Activated T-cell treated with anti-CD3 and anti-CD28 coated beads, Interleukin-2, amount 50 U/mL, for 72 hours (primary cell): ENCODE measurements at regions not wholly inside any gene's neighbourhood (a gene's known extent, or its start where the extent isn't known, plus 50 kb on each side); places are given as distances from the start of the nearest gene placed in this dataset.

Source experiments
- ATAC-seq, 2 donors: fragments of 150-1000 bp; cut with Tn5 transposase; replicated peaks in 1 of 2; 2 replicates each; pipeline ENCODE4 v1.10.0; 2021; ENCODE audit warnings: moderate library complexity in 2 of 2, mild to moderate bottlenecking in 1 of 2
- DNase-seq, 2 donors: peaks; one replicate each; pipeline ENCODE4 v3.0.0; 2021 to 2022; ENCODE audit warnings: mixed read lengths in 1 of 2
- H3K27ac Mint-ChIP-seq: one replicate; pipeline ENCODE4 v1.8.0; 2022; ENCODE audit warnings: mild to moderate bottlenecking, moderate library complexity, mixed read lengths
- H3K27me3 Mint-ChIP-seq: one replicate; pipeline ENCODE4 v1.8.0; 2022; ENCODE audit warnings: low read depth, mixed read lengths
- H3K36me3 Mint-ChIP-seq, 2 donors: one replicate each; pipeline ENCODE4 v1.8.0; 2022; ENCODE audit warnings: mixed read lengths in 2 of 2, mild to moderate bottlenecking in 1 of 2; ENCODE audit not compliant: insufficient read depth in 2 of 2
- H3K4me1 Mint-ChIP-seq: one replicate; pipeline ENCODE4 v1.8.0; 2022; ENCODE audit warnings: low read depth, mixed read lengths
- H3K4me3 Mint-ChIP-seq, 2 donors: one replicate each; pipeline ENCODE4 v1.8.0; 2022; ENCODE audit warnings: mild to moderate bottlenecking in 2 of 2, mixed read lengths in 2 of 2, moderate library complexity in 2 of 2
- H3K9me3 Mint-ChIP-seq, 2 donors: one replicate each; pipeline ENCODE4 v1.8.0; 2022; ENCODE audit warnings: mixed read lengths in 2 of 2

GRCh38 chr15:97806766-97807165 is 153.7 kb upstream of the ARRDC4 start:
- H3K27ac Mint-ChIP-seq, result no peak overlapping the region
- peaks cover 6 to 7% of the 10 kb centered on the region in 2 donors for H3K9me3 Mint-ChIP-seq
- H3K36me3 Mint-ChIP-seq, result no peaks in the 10 kb centered on the region
- DNase-seq (no peak), ATAC-seq (no peak)
- no peaks in the 10 kb centered on the region for H3K27me3 Mint-ChIP-seq
- H3K4me1 Mint-ChIP-seq, result no peaks in the 10 kb centered on the region
- H3K4me3 Mint-ChIP-seq, result no peak overlapping the region

DNA sequence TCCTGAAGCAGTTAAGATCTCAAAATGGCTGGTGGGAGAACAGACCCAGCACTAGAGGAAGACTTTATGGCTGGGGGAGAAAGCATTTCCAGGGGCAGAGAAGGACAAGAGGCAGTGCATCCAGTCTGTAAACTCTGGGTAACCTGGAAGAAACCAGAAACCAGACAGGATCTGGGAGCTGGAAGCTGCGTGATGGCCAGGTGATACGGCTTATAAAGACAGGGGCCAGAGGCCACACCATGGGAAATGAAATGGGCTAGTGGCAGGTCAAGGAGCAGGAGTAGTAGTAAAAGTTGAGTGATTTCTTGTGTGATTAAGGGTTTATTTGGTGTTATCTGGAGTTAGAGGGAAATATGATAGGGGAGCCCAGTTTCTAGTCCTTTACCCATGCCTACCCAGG is 144.7 kb upstream of the ARRDC4 start:
- Mint-ChIP-seq H3K27ac (no peak overlapping the region), H3K4me3 (no peak overlapping the region), H3K27me3 (no peaks in the 10 kb centered on the region), H3K9me3 (peaks cover 3 to 5% of the 10 kb centered on the region in 2 donors), H3K4me1 (no peaks in the 10 kb centered on the region), H3K36me3 (no peaks in the 10 kb centered on the region)
- DNase-seq (no peak), ATAC-seq (no peak)

DNA sequence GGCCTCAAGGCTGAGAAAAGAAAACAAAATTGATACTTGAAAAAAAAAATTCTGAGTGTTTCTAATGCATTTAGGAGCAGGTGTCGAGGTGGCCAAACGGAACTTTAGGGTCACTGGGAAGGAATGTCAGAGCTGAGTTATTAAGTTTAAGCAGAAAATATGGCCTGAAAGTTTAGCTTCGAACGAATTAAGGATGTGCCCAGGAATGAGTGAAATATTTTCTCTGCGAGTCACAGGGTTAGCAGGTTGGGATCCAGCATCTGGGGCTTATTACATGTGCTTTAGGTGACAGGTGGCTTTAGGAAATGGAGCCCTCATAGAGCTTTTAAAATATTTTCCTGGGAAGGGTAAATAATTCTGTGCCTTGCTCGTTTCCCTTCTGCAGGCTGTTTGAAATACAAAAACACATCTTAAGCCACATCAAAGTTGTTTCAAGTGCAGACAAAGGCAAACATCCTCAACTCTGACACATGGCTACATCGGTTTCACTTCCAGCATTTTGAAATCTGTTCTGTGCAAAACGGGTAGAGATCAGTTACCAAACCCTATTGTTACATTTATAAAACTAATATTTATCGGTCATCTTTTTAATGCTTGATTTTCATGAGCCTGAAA is 143.1 kb upstream of the ARRDC4 start:
- Mint-ChIP-seq H3K9me3 (no peaks in the 10 kb centered on the region), H3K4me3 (no peak overlapping the region), H3K27ac (no peak overlapping the region), H3K36me3 (no peaks in the 10 kb centered on the region), H3K27me3 (no peaks in the 10 kb centered on the region), H3K4me1 (no peaks in the 10 kb centered on the region)
- ATAC-seq (no peak), DNase-seq (no peak)

GRCh38 chr15:97836003-97836402 is 124.5 kb upstream of the ARRDC4 start:
- no peak overlapping the region for H3K27ac Mint-ChIP-seq
- H3K9me3 Mint-ChIP-seq, result peaks cover 3 to 14% of the 10 kb centered on the region in 2 donors
- no peaks in the 10 kb centered on the region for H3K36me3 Mint-ChIP-seq
- no peaks in the 10 kb centered on the region for H3K4me1 Mint-ChIP-seq
- H3K4me3 Mint-ChIP-seq, result no peak overlapping the region
- H3K27me3 Mint-ChIP-seq, result no peaks in the 10 kb centered on the region
- no peak for ATAC-seq
- no peak for DNase-seq

DNA sequence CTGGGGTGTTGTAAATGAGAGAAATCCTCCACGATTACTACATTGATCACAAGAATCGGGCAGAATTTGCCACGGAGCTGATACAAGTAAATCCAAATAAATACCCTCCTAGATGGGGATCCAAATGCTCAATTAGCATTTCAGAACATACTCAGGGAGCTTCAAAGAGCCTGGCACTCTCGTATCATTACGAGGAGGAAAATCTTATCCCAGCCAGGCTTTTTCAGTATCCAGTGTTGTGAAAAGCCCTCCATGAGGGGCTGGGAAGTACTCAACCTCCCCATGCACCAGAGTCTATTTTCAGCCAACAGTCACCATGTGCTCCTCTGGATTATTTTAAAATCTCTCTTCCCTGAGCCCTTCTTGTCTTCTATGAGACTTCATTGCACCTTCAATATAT is 122.6 kb upstream of the ARRDC4 start:
- ATAC-seq, result no peak
- Mint-ChIP-seq H3K4me3 (no peak overlapping the region), H3K9me3 (peaks cover 0 to 6% of the 10 kb centered on the region in 2 donors), H3K36me3 (no peaks in the 10 kb centered on the region), H3K27ac (no peak overlapping the region), H3K4me1 (no peaks in the 10 kb centered on the region), H3K27me3 (no peaks in the 10 kb centered on the region)
- no peak for DNase-seq

GRCh38 chr15:97838606-97839210 is 121.8 kb upstream of the ARRDC4 start:
- Mint-ChIP-seq H3K4me1 (no peaks in the 10 kb centered on the region), H3K4me3 (no peak overlapping the region), H3K27ac (no peak overlapping the region), H3K9me3 (peaks cover 0 to 6% of the 10 kb centered on the region in 2 donors), H3K36me3 (no peaks in the 10 kb centered on the region), H3K27me3 (no peaks in the 10 kb centered on the region)
- DNase-seq (no peak), ATAC-seq (no peak)

DNA sequence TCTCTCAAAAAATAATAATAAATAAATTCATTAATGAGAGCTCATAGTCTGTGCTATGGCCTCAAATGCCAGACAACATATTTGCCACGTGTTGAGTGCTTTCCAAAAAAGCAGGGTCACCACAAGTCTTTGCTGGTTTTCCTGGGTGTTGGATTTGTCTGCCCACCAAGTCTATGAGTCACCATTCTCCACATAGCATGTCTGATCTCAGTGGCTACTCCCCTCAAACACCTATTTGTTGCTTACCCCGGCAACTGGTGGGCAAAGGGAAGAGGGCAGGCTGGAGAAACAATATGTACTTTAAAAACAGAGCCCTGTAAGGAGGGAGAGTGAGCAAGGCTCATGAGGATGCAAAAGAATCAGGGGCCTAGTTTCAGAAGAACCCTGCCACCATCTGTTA is 120.0 kb upstream of the ARRDC4 start:
- Mint-ChIP-seq H3K36me3 (no peaks in the 10 kb centered on the region), H3K9me3 (no peaks in the 10 kb centered on the region), H3K27ac (no peak overlapping the region), H3K27me3 (no peaks in the 10 kb centered on the region), H3K4me1 (no peaks in the 10 kb centered on the region), H3K4me3 (no peak overlapping the region)
- DNase-seq (no peak), ATAC-seq (no peak)

DNA sequence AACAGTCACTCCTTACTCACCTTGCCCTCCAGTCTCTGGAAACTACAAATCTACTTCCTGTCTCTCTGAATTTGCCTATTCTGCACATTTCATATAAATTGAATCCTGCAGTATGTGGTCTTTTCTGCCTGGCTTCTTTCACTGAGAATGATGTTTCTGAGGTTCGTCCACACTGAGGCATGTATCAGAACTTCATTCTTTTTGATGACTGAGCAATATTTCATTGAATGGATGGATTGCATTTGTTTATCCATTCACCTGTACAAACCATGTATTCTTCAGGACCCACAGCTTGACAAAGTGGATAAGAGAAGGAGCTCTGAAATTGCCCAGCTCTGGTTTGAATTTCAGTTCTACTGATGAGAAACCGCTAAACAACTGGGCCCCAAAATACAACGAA is 118.9 kb upstream of the ARRDC4 start:
- H3K36me3 Mint-ChIP-seq, result no peaks in the 10 kb centered on the region
- H3K4me1 Mint-ChIP-seq, result no peaks in the 10 kb centered on the region
- no peak overlapping the region for H3K4me3 Mint-ChIP-seq
- H3K9me3 Mint-ChIP-seq, result no peaks in the 10 kb centered on the region
- ATAC-seq (no peak), DNase-seq (no peak)
- no peak overlapping the region for H3K27ac Mint-ChIP-seq
- no peaks in the 10 kb centered on the region for H3K27me3 Mint-ChIP-seq

DNA sequence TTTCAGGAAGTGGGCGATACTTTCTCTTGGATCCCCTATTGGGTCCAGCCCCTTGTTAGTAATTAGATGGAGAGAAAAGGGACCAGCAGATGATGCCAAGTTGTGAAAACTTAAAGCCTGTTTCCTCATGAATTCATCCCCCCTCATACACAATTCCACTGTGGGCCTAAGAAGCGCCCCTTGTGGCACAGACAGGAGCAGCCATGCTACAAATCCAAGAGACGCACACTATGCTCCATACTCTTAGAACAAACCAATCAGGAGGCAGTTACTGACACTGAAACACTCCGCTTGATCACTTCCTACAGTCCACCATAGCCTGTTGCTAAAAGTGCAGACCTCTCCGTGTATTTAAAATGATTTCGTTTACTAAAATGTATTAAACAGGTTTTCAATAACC is 111.3 kb upstream of the ARRDC4 start:
- H3K4me3 Mint-ChIP-seq, result no peak overlapping the region
- no peaks in the 10 kb centered on the region for H3K27me3 Mint-ChIP-seq
- no peak for ATAC-seq
- H3K9me3 Mint-ChIP-seq, result peaks cover 0 to 4% of the 10 kb centered on the region in 2 donors
- no peaks in the 10 kb centered on the region for H3K4me1 Mint-ChIP-seq
- no peak for DNase-seq
- H3K27ac Mint-ChIP-seq, result no peak overlapping the region
- no peaks in the 10 kb centered on the region for H3K36me3 Mint-ChIP-seq

- peaks cover 7% of the 10 kb centered on the region for H3K27me3 Mint-ChIP-seq
- H3K36me3 Mint-ChIP-seq, result peaks cover 0 to 3% of the 10 kb centered on the region in 2 donors
- no peak overlapping the region for H3K27ac Mint-ChIP-seq
- ATAC-seq (no peak), DNase-seq (no peak)
- peaks cover 2 to 7% of the 10 kb centered on the region in 2 donors for H3K9me3 Mint-ChIP-seq
- H3K4me1 Mint-ChIP-seq, result no peaks in the 10 kb centered on the region
- H3K4me3 Mint-ChIP-seq, result no peak overlapping the region
Observed at GRCh38 chr15:97858296-97858695, 102.2 kb upstream of the ARRDC4 start.

GRCh38 chr15:97861529-97862260 is 98.8 kb upstream of the ARRDC4 start:
- H3K4me1 Mint-ChIP-seq, result no peaks in the 10 kb centered on the region
- H3K9me3 Mint-ChIP-seq, result peaks cover 0 to 4% of the 10 kb centered on the region in 2 donors
- peaks cover 7% of the 10 kb centered on the region for H3K27me3 Mint-ChIP-seq
- no peak overlapping the region for H3K4me3 Mint-ChIP-seq
- no peak overlapping the region for H3K27ac Mint-ChIP-seq
- DNase-seq, result no peak
- no peak for ATAC-seq
- H3K36me3 Mint-ChIP-seq, result peaks cover 0 to 3% of the 10 kb centered on the region in 2 donors

GRCh38 chr15:97866959-97867358 is 93.5 kb upstream of the ARRDC4 start:
- DNase-seq, result no peak
- Mint-ChIP-seq H3K4me3 (no peak overlapping the region), H3K9me3 (no peaks in the 10 kb centered on the region), H3K4me1 (no peaks in the 10 kb centered on the region), H3K36me3 (no peaks in the 10 kb centered on the region), H3K27ac (no peak overlapping the region), H3K27me3 (no peaks in the 10 kb centered on the region)
- no peak for ATAC-seq

- no peak for DNase-seq
- Mint-ChIP-seq H3K9me3 (no peaks in the 10 kb centered on the region), H3K36me3 (no peaks in the 10 kb centered on the region), H3K27ac (no peak overlapping the region), H3K4me3 (no peak overlapping the region), H3K27me3 (no peaks in the 10 kb centered on the region), H3K4me1 (no peaks in the 10 kb centered on the region)
- ATAC-seq, result no peak
Observed at GRCh38 chr15:97867870-97868269, 92.6 kb upstream of the ARRDC4 start.
